Astrocyte of the spinal cord (primary cell): ENCODE measurements at regions not wholly inside any gene's neighbourhood (a gene's known extent, or its start where the extent isn't known, plus 50 kb on each side); places are given as distances from the start of the nearest gene placed in this dataset.

ENCODE experiments used
- DNase-seq: peaks from one replicate; pipeline ENCODE4 v3.0.0; 2011; ENCODE audit warnings: low read depth, low spot score
- H3K4me3 ChIP-seq: 2 replicates; pipeline ENCODE4 v1.5.1; 2011; ENCODE audit warnings: low read depth, mild to moderate bottlenecking, low read length, moderate library complexity
- CTCF ChIP-seq: IDR thresholded peaks from 2 replicates; pipeline ENCODE4 v1.5.1; 2012; ENCODE audit warnings: low read depth, mild to moderate bottlenecking, low read length, inconsistent platforms
- in situ Hi-C: cut with HindIII; loops from 2 replicates; pipeline ENCODE4 v1.10.0; 2017; ENCODE audit warnings: low sequenced_read_pairs

- TF ChIP-seq CTCF = no peak
- no peak for DNase-seq
- in situ Hi-C loops = no loop called here
- H3K4me3 ChIP-seq = no peak overlapping the region
These were observed 122.2 kb upstream of the FBXL7 start for GRCh38 chr5:15377573-15378340.

- in situ Hi-C loops = no loop called here
- no peak for DNase-seq
- no peak overlapping the region for H3K4me3 ChIP-seq
- no peak for TF ChIP-seq CTCF
These were observed 123.2 kb upstream of the FBXL7 start for GRCh38 chr5:15376803-15377202.

- DNase-seq = no peak
- in situ Hi-C loops = no loop called here
- no peak overlapping the region for H3K4me3 ChIP-seq
- TF ChIP-seq CTCF = no peak
These were observed 123.9 kb upstream of the FBXL7 start for GRCh38 chr5:15376088-15376487.

GRCh38 chr5:15375559-15375958, 124.4 kb upstream of the FBXL7 start:
- DNase-seq = no peak
- no peak for TF ChIP-seq CTCF
- no peak overlapping the region for H3K4me3 ChIP-seq
- in situ Hi-C loops = no loop called here

- DNase-seq = no peak
- in situ Hi-C loops = no loop called here
- TF ChIP-seq CTCF = no peak
- H3K4me3 ChIP-seq = no peak overlapping the region
These were observed 125.1 kb upstream of the FBXL7 start for GRCh38 chr5:15374886-15375285.

- no peak overlapping the region for H3K4me3 ChIP-seq
- in situ Hi-C loops = no loop called here
- DNase-seq = no peak
- no peak for TF ChIP-seq CTCF
These were observed 126.8 kb upstream of the FBXL7 start for GRCh38 chr5:15373151-15373550.
